GM19324 (cell line): ENCODE measurements at regions not wholly inside any gene's neighbourhood (a gene's known extent, or its start where the extent isn't known, plus 50 kb on each side); places are given as distances from the start of the nearest gene placed in this dataset.

Experiments
- ATAC-seq: cut with Tn5 transposase; IDR thresholded peaks from one replicate; pipeline ENCODE4 v1.9.1; 2021; ENCODE audit warnings: mild to moderate bottlenecking, moderate library complexity; ENCODE audit not compliant: unreplicated experiment, low FRiP score

- no peak for ATAC-seq
Measured at GRCh38 chr20:19943061-19943521, 74.1 kb upstream of the NAA20 start.

- no peak for ATAC-seq
Measured at GRCh38 chr20:19944772-19945459, 72.2 kb upstream of the NAA20 start.

- no peak for ATAC-seq
Measured at GRCh38 chr20:19945732-19946670, 71.2 kb upstream of the NAA20 start.

- no peak for ATAC-seq
Measured at GRCh38 chr20:19947611-19948264, 69.4 kb upstream of the NAA20 start.

GRCh38 chr20:19949195-19949867 lies 67.8 kb upstream of the NAA20 start:
- ATAC-seq: no peak

- ATAC-seq: no peak
Measured at GRCh38 chr20:19950042-19950441, 67.1 kb upstream of the NAA20 start.

- no peak for ATAC-seq
Measured at GRCh38 chr20:19952392-19952791, 64.8 kb upstream of the NAA20 start.

GRCh38 chr20:19953606-19954005 lies 63.6 kb upstream of the NAA20 start:
- ATAC-seq: no peak

GRCh38 chr20:19956976-19957375 lies 60.2 kb upstream of the NAA20 start:
- no peak for ATAC-seq

- ATAC-seq: no peak
Measured at GRCh38 chr20:19958219-19958618, 58.9 kb upstream of the NAA20 start.

GRCh38 chr20:19958928-19959327 lies 58.2 kb upstream of the NAA20 start:
- ATAC-seq: no peak

GRCh38 chr20:19960745-19961144 lies 56.4 kb upstream of the NAA20 start:
- ATAC-seq: no peak

- ATAC-seq: no peak
Measured at GRCh38 chr20:19961293-19961692, 55.9 kb upstream of the NAA20 start.

- no peak for ATAC-seq
Measured at GRCh38 chr20:19962958-19963357, 54.2 kb upstream of the NAA20 start.

GRCh38 chr20:19964289-19965265 lies 52.6 kb upstream of the NAA20 start:
- ATAC-seq: no peak

- ATAC-seq: no peak
Measured at GRCh38 chr20:19966840-19967239, 50.3 kb upstream of the NAA20 start.
